Stimulated activated CD4-positive, alpha-beta T cell treated with anti-CD3 and anti-CD28 coated beads, Interleukin-2, amount 100 ng/mL, for 24 hours (primary cell): ENCODE measurements at regions not wholly inside any gene's neighbourhood (a gene's known extent, or its start where the extent isn't known, plus 50 kb on each side); places are given as distances from the start of the nearest gene placed in this dataset.

ENCODE experiments used
- DNase-seq, 2 donors: peaks; one replicate each; pipeline ENCODE4 v3.0.0-alpha.2; 2020

- no peak for DNase-seq
Measured at GRCh38 chr14:75371297-75371696, 56.5 kb upstream of the JDP2 start.

DNA sequence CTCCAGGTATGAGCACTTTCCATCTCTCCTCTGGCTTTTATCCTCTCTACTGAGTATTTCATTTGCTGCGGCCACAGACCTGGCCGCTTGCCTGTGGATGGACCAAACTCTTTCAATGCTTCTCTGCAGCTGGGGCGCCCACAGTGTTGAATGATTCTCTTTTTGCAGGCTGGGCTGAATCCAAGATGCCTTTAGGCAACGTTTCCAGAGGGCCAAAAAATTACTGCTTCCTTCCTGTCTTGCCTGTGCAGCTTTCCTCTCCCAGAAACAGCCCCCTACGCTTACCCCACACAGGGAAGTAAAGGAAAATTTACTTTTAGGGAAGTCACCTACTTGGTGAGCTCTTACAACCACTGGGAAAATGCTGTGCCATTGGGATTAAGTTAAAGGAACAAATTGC, 55.6 kb upstream of the JDP2 start:
- no peak for DNase-seq

DNA sequence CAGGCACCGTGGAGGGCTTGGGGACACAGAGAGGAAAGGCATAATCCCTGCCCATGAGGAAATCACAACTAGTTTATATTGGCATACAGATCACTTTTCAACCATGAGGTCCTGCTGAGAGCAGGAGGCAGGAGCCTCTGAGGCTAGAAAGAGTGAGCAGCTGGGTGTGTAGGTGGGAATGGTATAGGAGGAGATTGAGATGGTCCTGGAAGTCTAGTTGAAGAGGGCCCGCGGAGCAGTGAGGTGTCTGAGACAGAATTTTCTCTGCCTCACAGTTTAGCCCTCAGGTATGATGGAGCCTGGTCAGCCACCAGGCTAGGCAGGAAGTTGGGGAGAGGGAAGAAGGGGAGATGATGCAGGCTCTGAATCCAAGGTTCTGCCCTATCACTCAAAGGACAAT, 54.7 kb upstream of the JDP2 start:
- DNase-seq, result no peak

- DNase-seq, result no peak
Measured at GRCh38 chr14:75373616-75374015, 54.2 kb upstream of the JDP2 start.

DNA sequence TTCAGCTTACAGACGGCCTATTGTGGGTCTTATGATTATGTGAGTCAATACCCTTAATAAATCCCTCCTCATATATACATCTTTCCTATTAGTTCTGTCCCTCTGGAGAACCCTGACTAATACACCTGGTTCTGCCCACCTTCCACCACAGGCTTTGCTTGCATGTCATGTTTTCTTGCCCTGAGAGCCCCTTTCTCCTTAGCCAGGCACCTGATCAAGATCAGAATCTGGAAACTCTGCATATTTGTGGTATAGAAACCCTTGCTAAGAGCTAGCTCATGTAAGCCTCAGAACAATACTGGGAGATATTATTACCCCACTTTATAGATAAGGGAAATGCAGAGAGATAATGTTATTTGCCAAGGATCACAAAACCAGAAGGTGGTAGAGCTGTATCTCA, 52.9 kb upstream of the JDP2 start:
- no peak for DNase-seq

DNA sequence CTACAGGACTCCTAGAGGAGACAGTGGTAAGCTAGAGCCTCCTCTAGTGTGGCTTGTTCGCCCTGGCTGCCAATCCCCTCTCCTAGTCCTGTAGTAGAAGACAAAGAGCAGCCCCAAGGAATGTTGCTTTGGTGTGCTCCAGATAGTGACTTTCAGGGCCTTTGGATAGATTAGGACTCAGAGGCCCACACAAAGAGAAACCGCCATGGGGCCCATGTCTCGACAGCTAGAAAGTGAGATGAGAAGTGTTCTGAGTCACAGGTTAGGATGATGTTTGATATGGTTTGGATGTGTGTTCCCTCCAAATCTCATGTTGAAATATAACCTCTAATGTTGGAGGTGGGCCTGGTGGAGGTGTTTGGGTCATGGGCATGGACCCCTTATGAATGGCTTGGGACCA, 51.8 kb upstream of the JDP2 start:
- DNase-seq, result no peak
